GM19238 (cell line): ENCODE measurements at regions not wholly inside any gene's neighbourhood (a gene's known extent, or its start where the extent isn't known, plus 50 kb on each side); places are given as distances from the start of the nearest gene placed in this dataset.
"Not testable (repeated sequence)": the region's sequence is repeated elsewhere in the genome, so short reads cannot be mapped to it uniquely, and the experiment has no call there.

Experiments
- DNase-seq: peaks from one replicate; pipeline ENCODE4 v3.0.0; 2011; ENCODE audit warnings: low spot score; ENCODE audit not compliant: insufficient read length

DNA sequence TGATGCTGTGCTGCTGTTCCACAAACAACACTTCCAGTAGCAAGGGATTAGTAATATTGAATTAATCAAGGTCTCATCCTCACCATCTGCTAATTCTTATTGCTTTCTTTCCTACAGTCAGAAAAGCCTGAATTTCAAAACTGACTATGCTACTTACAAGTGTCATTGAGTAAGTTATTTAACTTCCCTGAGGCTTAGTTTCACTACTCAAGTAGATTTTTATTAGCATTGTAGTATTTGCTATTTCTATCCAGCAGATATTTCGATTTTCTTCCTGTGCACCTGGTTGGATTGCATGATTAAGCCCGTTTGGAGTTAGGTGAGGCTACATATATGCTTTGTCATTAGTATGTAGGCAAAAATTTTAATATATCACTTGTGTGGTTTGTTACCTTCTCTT lies 591.5 kb downstream of the TRHDE start:
- no peak for DNase-seq

DNA sequence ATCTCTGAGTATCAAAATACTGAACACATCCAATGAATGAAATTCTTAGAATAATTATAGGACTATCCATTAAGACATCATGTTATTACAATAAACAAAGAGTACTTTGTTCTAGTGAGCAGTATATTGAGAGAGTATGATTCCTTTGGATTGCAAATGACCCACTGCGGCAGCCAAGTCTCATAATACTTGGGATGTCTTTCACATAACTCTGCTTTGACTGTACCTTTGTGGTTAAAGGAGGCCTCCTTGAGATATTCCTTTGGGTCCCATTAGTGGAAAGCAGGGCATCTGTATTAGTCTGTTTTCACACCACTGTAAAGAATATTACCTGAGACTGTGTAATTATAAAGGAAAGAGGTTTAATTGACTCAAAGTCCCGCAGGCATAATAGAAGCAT lies 593.8 kb downstream of the TRHDE start:
- DNase-seq: no peak

DNA sequence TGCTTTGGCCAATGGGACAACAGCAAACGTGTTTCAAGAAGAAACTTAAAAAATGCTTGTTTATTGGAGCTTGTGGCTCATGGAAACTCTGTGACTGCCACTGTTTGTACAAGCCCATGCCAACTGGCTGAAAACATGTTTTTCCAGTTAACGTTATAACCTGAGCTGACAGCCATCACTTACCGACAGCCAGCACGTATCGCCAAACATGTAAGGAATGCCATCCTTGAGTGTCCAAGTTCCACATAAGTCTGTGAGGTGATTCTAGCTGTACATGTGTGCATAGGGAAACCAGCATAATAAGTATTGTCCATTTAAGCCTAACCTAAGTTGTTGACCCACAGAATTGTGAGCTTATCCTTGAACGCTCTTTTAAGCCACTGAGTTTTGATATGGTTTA lies 596.9 kb downstream of the TRHDE start:
- DNase-seq: no peak

DNA sequence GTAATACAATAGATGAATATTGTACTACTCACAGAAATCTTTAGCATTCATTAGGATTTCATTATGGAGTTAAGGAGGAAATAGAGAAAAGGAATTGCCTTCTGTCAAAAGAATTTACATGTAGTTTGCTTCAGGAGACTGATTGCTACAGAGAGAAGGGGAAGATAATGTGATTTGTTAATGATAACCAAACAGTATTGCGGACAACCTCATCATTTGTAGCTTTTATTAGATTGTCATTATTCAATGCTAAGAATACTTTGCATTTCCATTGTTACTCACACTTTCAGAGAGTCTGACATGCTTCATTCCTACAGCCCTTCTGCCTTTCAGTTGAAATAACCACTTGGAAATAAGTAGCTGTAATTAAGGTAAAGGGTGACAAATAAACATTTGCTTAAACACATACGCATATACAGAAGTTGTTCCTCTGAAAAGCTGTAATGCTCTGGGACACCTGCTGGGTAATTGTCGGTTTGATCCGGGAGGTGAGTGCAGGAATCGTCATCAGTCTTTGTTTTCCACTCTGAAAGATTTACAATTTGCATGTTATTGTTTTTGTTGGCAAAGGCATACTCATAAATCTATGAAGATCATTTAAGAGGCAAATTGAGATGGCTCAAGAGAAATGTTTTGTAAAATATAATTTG lies 600.2 kb downstream of the TRHDE start:
- no peak for DNase-seq

DNA sequence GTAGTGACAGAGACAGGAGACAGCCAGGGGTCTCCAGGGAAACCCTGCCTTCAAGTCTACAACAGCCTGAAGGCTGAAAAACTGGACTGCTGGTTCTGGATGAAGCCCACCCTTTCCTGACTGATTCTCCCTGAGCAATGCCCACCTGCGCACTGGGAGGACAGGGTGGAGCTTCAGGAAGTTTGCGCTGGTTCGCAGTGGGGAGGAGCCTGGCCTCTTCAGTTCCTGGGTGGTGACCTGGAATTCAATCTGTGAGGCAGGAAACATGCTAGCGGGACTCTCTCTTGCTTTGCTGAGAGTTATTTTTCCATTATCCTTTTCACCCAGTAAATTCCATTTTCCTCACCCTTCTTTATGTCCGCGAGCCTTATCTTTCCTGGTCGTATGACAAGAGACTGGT lies 600.8 kb downstream of the TRHDE start:
- DNase-seq: no peak

DNA sequence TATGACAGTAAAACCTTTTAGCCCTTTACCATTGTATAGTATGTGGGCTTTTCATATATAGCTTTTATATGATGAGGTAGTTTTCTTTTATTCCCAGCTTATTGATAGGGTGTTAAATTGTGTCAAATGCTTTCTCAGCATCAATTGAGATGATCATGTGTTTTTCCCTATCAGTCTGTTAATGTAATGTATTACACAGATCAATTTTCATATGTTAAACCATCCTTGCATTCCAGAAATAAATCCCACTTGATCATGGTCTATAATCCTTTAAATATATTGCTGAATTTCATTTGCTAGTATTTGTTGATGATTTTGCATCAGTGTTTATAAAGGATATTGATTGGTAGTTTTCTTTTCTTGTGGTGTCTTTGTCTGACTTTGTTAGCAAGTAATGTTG lies 603.9 kb downstream of the TRHDE start:
- no peak for DNase-seq

DNA sequence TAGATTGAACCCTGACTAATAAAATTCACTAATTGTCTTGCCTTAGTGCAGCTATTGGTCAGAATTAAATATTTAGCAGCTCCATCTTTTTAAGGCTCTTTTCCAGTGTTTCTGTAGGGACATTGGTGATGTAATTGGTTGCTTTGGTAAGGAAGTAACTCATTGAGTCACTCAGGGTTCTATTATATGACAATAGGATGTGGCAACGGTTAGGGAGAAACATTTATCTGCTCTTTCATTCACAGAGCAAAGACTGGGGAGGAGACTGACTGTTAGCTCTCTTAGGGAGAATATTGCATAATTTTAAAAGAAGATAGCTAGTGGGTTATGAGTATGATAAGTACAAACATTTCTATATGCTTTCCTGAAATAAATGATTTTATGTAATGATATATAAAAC lies 616.5 kb downstream of the TRHDE start:
- DNase-seq: no peak

DNA sequence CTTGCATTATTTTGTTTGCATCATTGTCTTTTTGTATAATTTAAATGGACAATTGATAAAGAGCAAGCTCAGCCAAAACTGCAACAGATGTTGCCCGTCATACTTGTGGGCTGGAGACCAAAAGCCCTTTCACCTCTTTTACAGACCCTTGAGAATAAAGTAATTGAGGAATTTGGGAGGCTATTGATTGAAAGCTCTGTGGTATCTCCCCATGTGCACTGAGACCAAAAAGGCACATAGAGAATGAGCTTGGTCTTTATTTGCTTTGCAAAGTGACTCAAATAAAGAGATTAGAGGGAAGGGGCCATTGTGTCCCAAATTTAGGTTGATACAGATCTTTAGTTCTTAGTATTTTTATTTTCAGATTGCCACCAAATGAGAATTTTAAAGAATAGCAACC lies 617.6 kb downstream of the TRHDE start:
- DNase-seq: no peak

DNA sequence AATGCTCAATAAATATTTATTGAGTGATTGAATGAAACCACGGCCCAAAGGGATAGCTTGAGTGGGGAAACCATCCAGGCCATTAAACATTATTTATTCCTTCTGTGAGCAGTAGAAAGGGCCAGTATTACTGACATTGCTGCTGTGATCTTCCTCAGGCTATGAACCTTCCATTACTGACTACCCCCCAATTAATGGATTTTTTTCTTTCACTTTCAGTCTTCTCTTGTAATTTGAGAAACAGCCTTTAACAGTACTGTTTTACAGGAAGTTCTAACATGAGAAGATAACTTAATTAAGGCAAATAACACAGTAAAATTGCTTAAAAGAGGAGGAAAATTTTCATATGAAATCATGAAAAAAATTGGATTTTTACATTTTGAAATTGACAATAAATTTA lies 629.5 kb downstream of the TRHDE start:
- DNase-seq: no peak

DNA sequence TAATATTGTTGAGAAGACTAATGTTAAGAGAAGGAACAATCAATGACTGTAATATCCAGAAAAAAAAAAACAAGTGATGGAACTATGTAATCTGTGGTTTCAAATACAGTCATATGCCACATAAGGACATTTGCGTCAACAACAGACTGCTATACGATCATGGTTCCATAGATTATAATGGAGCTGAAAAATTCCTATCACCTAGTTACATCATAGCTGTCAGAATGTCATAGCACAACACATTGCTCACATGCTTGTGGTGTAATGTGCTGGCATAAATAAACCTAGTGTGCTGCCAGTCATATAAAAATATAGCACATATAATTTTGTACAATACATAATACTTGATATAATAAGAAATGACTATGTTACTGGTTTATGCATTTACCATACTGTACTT lies 653.5 kb downstream of the TRHDE start:
- no peak for DNase-seq

DNA sequence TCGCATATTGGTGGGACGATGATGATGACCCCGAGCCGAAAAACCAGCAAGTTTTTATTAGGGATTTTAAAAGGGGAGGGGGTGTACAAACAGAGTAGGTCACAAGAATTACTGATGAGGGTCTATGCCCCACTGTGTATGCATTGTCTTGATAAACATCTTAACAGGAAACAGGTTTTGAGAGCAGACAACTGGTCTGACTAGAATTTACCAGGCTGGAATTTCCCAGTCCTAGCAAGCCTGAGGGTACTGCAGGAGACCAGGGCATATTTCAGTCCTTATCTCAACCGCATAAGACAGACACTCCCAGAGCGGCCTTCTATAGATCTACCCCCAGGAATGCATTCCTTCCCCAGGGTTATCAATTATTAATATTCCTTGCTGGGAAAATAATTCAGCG lies 659.7 kb downstream of the TRHDE start:
- DNase-seq: not testable (repeated sequence)

DNA sequence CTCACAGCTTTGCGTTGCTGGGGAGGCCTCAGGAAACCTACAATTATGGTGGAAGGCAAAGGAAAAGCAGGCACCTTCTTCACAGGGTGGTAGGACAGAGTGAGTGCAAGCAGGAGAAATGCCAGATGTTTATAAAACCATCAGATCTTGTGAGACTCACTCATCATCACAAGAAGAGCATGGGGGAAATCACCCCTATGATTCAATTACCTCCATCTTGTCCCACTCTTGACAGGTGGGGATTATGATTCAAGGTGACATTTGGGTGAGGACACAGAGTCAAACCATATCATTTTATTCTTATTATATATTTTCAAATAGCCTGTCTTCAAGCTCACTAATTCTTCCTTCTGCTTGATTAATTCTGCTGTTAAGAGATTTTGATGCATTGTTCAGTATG lies 665.3 kb downstream of the TRHDE start:
- no peak for DNase-seq

DNA sequence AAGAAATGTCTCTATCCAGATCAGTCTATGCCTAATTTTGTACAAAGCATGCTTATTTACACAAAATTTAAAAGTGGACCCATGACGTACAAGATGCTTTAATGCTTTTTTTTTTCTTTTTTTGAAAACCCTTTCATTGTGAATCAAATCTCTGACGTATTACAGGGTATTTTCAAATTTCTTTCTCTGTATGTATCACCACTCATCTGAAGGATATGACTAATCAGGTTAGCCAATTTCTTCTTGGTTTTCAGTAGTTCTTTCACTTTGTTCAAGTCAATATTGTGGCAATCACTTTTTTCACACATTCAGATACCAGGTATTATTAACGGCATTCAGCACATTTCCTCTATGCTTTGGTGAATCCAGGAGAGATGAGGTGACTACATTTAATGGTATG lies 685.3 kb downstream of the TRHDE start:
- DNase-seq: no peak

DNA sequence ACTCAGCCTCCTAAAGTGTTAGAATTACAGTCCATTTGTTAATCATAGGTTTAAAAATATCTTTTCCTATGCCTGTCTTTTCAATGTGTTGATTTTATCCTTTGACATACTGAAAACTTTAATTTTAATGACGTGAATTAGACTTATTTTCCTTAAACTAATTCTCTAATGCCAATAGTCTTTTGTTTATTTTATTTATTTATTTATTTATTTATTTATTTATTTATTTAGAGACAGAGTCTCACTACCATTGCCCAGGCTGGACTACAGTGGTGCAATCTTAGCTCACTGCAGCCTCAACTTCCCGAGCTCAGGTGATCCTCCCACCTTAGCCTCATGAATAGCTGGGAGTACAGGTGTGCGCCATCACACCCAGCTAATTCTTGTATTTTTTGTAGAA lies 694.5 kb downstream of the TRHDE start:
- no peak for DNase-seq

DNA sequence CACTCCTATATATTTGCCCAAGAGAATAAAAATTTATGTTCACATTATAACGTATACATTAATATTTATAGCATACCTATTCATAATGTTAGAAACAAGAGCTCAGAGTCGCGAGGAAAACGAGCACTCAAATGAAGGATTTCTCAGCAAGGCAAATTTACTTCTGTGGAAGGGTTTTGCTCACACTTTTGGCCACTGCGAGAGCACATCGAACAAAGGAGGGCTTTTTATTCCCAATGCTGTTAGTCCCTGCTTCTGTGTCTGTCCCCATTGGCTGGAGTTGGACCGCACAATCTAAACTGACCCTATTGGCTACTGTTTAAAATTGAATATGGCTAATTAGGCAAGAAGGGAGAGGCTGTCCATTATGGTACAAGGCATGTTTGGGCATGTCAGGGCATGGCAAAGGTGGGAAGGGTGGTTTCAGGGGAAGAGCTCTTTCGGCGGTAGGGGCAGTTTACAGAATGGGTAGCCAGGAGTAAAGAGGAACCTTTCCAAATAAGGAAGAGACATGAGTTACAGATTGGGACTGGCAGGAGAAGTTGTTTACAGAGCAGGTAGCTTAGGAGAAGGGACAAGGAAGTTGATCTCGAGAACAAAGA lies 702.9 kb downstream of the TRHDE start:
- no peak for DNase-seq

DNA sequence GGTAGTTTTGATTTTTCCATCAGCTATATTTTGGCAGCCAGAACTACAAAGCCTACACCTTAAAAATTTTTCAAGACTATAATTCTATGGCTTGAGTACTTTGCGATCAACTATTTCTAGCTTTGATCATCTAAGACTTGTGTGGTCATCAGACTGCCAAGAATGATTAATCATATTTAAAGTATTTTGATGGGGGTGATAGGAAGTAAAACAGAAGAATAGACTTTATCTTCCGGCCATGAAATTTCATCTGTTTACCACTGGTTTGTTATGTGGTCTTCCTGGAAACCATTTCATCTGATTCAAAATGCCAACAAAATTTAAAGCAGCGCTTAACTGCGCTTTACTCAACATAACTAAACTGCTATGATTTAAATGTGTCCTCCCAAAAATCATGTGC lies 706.8 kb downstream of the TRHDE start:
- DNase-seq: no peak

DNA sequence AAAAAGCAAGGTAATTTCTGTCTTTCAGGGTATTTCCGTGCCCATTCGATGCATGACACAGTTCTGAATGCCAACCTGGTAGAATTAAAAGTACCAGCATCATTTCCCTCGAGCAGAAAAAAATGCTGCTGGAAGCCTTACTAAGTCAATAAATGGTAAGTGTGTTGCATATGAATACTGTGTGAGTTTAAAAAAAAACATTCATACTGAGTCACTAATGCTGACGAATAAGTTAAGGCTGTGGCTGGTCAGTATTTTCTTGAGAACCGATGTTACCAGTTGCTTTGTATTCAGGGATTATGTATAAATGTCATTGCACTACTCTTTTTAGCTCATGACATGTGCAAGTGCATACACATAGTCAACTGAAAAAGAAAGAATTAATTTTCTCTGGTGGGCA lies 710.2 kb downstream of the TRHDE start:
- no peak for DNase-seq

DNA sequence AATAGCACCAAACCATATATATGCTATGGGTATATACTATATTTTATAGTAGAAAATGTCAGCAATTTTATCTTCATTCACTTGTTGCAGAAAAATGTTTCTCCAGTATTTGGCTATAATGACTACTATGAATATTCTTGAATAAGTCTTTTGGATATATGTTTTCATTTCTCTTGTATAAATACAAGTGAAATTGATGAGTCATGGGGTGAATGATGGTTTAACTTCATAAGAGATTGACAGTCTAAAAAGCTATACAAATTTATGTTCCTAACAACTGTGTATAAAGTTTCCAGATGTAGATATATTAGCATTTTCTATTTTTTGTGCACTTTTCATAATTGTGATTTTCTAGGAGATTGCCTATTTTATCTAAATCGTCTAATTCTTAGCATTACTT lies 714.8 kb downstream of the TRHDE start:
- no peak for DNase-seq

DNA sequence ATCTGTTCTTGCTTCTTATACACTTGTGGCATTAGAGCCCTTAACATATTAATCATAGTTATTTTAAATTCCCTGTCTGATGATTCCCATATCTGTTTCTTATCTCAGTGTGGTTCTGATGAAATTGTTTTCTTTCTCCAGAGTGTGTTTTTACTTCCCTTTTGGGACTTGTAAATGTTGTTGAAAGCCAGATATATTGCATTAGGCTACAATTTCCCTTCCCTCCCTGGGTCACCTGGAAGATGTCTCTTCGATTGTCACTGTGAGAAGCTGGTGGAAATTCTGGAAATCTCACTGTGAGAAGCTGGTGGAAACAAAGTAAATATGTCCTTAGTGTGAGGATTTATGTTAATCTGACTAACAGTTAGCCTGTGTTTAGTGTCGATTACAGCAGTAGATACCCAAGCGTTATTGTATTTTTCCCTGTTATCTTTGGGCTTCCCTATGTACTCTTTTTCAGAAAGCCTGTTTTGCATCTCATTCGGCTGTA lies 717.3 kb downstream of the TRHDE start:
- no peak for DNase-seq

DNA sequence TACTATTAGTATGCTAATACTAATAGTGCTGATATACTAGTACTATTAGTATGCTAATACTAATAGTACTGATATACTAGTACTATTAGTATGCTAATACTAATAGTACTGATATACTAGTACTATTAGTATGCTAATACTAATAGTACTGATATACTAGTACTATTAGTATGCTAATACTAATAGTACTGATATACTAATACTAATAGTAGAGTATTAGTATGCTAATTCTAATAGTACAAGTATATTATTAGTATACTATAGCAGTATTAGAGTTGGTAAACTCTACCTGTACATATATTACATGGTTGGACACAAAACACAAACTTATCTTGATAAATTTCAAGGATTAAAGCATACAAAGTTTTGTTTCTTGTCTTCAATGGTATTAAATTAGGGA lies 722.9 kb downstream of the TRHDE start:
- DNase-seq: not testable (repeated sequence)

DNA sequence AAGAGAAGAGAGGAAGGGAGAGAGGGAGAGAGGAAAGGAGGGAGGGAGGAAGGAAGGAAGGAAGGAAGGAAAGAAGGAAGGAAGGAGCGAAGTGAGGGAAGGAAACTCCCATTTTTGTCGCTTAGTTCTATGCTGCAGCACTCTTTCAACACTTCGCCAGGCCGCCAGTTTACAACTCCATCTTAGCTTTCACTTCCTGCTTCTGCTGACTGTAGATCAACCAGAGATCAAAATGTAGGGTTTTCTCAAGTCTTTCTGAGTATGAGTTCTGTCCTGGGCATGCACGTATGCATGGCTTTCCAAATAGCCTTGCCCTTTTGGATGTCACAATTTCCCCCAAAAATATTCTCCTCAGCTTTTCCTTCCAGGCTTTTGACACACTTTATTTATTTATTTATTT lies 723.4 kb downstream of the TRHDE start:
- no peak for DNase-seq

DNA sequence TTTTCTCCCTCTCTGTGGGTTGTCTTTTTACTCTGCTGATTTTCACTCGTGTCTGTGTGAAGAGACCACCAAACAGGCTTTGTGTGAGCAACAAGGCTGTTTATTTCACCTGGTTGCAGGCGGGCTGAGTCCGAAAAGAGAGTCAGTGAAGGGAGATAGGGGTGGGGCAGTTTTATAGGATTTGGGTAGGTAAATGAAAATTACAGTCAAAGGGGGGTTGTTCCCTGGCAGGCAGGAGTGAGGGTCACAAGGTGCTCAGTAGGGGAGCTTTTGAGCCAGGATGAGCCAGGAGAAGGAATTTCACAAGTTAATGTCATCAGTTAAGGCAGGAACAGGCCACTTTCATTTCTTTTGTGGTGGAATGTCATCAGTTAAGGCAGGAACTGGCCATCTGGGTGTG lies 729.6 kb downstream of the TRHDE start:
- not testable (repeated sequence) for DNase-seq

DNA sequence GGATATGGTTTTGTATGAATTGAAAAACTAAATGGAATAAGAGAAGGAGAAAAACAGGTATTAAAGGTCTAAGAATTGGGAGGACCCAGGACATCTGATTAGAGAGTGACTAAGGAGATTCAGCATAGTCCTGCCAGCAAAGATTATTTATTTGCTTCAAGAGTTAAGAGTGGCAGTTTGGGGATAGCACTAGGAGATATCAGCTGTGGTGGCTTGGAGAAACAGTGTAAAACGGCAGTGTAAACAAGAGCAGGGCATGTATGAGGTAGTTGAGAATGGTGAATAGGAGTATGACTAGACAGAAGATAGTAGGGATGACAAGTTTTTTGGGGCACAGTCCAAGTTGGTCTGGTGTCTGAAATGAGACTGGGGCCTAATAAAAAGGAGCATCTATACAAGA lies 730.3 kb downstream of the TRHDE start:
- DNase-seq: not testable (repeated sequence)
